Osteoblast (primary cell): ENCODE measurements at regions not wholly inside any gene's neighbourhood (a gene's known extent, or its start where the extent isn't known, plus 50 kb on each side); places are given as distances from the start of the nearest gene placed in this dataset.

ENCODE experiments used
- DNase-seq: peaks from one replicate; pipeline ENCODE4 v3.0.0; 2011; ENCODE audit warnings: low spot score, mixed read lengths; ENCODE audit not compliant: insufficient read length; ENCODE audit errors: missing footprints
- H2AFZ ChIP-seq: 2 replicates; pipeline ENCODE4 v1.6.0; 2011; ENCODE audit warnings: mild to moderate bottlenecking, low read length
- H3K27ac ChIP-seq: 2 replicates; pipeline ENCODE4 v1.5.1; 2011; ENCODE audit warnings: mild to moderate bottlenecking, low read depth, low read length, moderate library complexity
- H3K27me3 ChIP-seq: 2 replicates; pipeline ENCODE4 v1.6.0; 2012; ENCODE audit warnings: mild to moderate bottlenecking, control low read depth, inconsistent platforms, low read length, moderate library complexity; ENCODE audit not compliant: insufficient read depth
- H3K36me3 ChIP-seq: 2 replicates; pipeline ENCODE4 v1.5.1; 2011; ENCODE audit warnings: mild to moderate bottlenecking, low read length, control low read depth, moderate library complexity; ENCODE audit not compliant: insufficient read depth
- H3K4me1 ChIP-seq: 2 replicates; pipeline ENCODE4 v1.5.1; 2011; ENCODE audit warnings: mild to moderate bottlenecking, low read length, control low read depth, moderate library complexity; ENCODE audit not compliant: insufficient read depth
- H3K4me2 ChIP-seq: 2 replicates; pipeline ENCODE4 v1.6.0; 2011; ENCODE audit warnings: mild to moderate bottlenecking, low read length; ENCODE audit not compliant: insufficient read depth
- H3K4me3 ChIP-seq: fragments of 200-600 bp; sonication (generic); 3 replicates; pipeline ENCODE4 v1.5.1; 2012; ENCODE audit warnings: mild to moderate bottlenecking, low read length, inconsistent platforms; ENCODE audit not compliant: insufficient read depth
- H3K79me2 ChIP-seq: 2 replicates; pipeline ENCODE4 v1.6.0; 2012; ENCODE audit warnings: mild to moderate bottlenecking, low read length, control low read depth, inconsistent platforms; ENCODE audit not compliant: insufficient read depth
- H3K9me3 ChIP-seq: 2 replicates; pipeline ENCODE4 v1.5.1; 2011; ENCODE audit warnings: low read depth, low read length, control low read depth
- H4K20me1 ChIP-seq: 2 replicates; pipeline ENCODE4 v1.6.0; 2012; ENCODE audit warnings: mild to moderate bottlenecking, low read length, control low read depth; ENCODE audit not compliant: insufficient read depth
- TF ChIP-seq, protein P1 (sequence below): IDR thresholded peaks from 2 replicates; pipeline ENCODE4 v1.5.1; 2011; ENCODE audit warnings: mild to moderate bottlenecking, low read depth, low read length, moderate library complexity; ENCODE audit errors: extremely low read depth

- Histone ChIP-seq H3K27me3 (no peaks in the 10 kb centered on the region), H3K9me3 (no peaks in the 10 kb centered on the region), H3K4me2 (no peak overlapping the region), H3K4me3 (no peak overlapping the region), H3K79me2 (no peaks in the 10 kb centered on the region), H2AFZ (no peak overlapping the region), H3K4me1 (no peaks in the 10 kb centered on the region), H4K20me1 (no peaks in the 10 kb centered on the region), H3K36me3 (no peaks in the 10 kb centered on the region), H3K27ac (no peak overlapping the region)
- TF ChIP-seq, protein P1, sequence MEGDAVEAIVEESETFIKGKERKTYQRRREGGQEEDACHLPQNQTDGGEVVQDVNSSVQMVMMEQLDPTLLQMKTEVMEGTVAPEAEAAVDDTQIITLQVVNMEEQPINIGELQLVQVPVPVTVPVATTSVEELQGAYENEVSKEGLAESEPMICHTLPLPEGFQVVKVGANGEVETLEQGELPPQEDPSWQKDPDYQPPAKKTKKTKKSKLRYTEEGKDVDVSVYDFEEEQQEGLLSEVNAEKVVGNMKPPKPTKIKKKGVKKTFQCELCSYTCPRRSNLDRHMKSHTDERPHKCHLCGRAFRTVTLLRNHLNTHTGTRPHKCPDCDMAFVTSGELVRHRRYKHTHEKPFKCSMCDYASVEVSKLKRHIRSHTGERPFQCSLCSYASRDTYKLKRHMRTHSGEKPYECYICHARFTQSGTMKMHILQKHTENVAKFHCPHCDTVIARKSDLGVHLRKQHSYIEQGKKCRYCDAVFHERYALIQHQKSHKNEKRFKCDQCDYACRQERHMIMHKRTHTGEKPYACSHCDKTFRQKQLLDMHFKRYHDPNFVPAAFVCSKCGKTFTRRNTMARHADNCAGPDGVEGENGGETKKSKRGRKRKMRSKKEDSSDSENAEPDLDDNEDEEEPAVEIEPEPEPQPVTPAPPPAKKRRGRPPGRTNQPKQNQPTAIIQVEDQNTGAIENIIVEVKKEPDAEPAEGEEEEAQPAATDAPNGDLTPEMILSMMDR: no peak
- no peak for DNase-seq
Observed at GRCh38 chr18:4750393-4751346, 295.6 kb upstream of the DLGAP1 start.

DNA sequence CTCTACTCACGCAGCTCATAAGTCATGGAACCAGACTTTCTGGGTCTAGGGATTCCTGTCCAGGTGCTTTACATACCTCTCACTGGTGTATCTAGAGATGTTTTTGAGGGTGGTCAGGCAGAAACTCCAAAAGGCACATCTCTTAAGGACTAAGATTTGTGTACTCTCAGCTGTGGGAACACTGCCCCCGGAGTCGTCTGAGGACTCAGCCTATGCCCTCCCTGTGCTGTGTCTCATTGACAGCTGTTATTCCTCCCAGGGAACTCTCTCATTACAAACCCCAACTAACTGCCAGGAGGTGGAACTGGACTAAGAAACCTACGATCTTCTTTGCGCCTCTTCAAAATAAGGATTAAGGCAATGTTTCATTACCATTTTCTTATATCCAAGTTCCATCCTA lies 293.9 kb upstream of the DLGAP1 start:
- Histone ChIP-seq H3K27ac (no peak overlapping the region), H3K4me2 (no peak overlapping the region), H3K79me2 (no peaks in the 10 kb centered on the region), H4K20me1 (no peaks in the 10 kb centered on the region), H3K4me3 (no peak overlapping the region), H3K27me3 (no peaks in the 10 kb centered on the region), H3K36me3 (no peaks in the 10 kb centered on the region), H2AFZ (no peak overlapping the region), H3K9me3 (no peaks in the 10 kb centered on the region), H3K4me1 (no peaks in the 10 kb centered on the region)
- DNase-seq: no peak
- TF ChIP-seq, protein P1: no peak

DNA sequence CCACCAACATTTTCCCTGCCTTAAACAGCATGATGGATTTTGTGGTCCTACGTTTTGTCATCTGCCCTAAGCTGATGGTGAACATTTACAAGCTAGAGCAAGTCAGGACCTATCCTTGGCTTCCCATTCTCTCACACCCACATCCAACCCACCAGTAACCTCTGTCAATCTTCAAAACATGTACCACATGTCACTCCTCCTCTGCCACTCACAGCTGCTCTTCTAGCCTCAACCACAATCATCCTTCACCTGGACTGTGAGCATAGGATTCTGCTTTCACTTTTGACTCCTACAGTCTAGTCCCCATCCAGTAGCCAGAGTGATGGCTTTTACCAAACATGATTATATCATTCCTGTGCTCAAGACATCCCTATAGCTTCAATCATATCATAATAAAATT lies 279.8 kb upstream of the DLGAP1 start:
- Histone ChIP-seq H3K79me2 (no peaks in the 10 kb centered on the region), H4K20me1 (no peaks in the 10 kb centered on the region), H3K4me3 (no peak overlapping the region), H3K4me1 (no peaks in the 10 kb centered on the region), H3K27ac (no peak overlapping the region), H3K27me3 (no peaks in the 10 kb centered on the region), H2AFZ (no peak overlapping the region), H3K4me2 (no peak overlapping the region), H3K36me3 (no peaks in the 10 kb centered on the region), H3K9me3 (peaks cover 2% of the 10 kb centered on the region)
- no peak for DNase-seq
- TF ChIP-seq, protein P1: no peak

DNA sequence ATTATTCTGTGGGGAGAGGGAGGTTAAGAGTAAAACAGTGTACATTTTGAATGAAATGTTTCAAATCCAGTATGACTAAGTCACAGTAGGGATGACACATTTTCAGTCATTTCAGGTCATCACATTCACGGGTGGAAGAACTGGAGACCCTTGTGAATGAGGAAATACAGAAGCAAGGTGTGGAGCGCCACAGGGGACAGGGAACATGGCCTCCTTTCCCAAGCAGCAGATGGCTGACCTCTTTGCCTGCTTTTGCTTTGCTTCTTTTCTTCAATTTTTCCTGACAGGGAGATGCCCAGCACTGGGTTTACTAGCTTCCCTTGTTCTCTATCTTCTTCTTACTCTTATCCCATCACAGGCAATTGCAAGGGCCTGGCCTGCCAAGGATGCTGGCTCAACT lies 278.9 kb upstream of the DLGAP1 start:
- H2AFZ ChIP-seq: no peak overlapping the region
- H3K4me2 ChIP-seq: no peak overlapping the region
- no peak overlapping the region for H3K4me3 ChIP-seq
- H3K27ac ChIP-seq: no peak overlapping the region
- TF ChIP-seq, protein P1: no peak
- no peak for DNase-seq
- no peaks in the 10 kb centered on the region for H3K79me2 ChIP-seq
- no peaks in the 10 kb centered on the region for H3K36me3 ChIP-seq
- H3K4me1 ChIP-seq: no peaks in the 10 kb centered on the region
- no peaks in the 10 kb centered on the region for H4K20me1 ChIP-seq
- H3K9me3 ChIP-seq: peaks cover 2% of the 10 kb centered on the region
- no peaks in the 10 kb centered on the region for H3K27me3 ChIP-seq
